Trophoblast cell (in vitro differentiated cells and primary cell): ENCODE measurements at regions not wholly inside any gene's neighbourhood (a gene's known extent, or its start where the extent isn't known, plus 50 kb on each side); places are given as distances from the start of the nearest gene placed in this dataset.

Experiments
- DNase-seq, 2 donors: peaks; one replicate each; pipeline ENCODE4 v3.0.0-alpha.2; 2016
- H2AFZ ChIP-seq: 2 replicates; pipeline ENCODE4 v1.6.1; 2013; ENCODE audit warnings: low read length, moderate library complexity, mild to moderate bottlenecking; ENCODE audit not compliant: insufficient read depth, poor library complexity
- H2AK5ac ChIP-seq: 2 replicates; pipeline ENCODE4 v1.6.1; 2013; ENCODE audit warnings: mild to moderate bottlenecking, low read length
- H2BK120ac ChIP-seq: 2 replicates; pipeline ENCODE4 v1.6.1; 2013; ENCODE audit warnings: low read length, mild to moderate bottlenecking, moderate library complexity; ENCODE audit not compliant: insufficient read depth, poor library complexity
- H2BK12ac ChIP-seq: 2 replicates; pipeline ENCODE4 v1.6.1; 2013; ENCODE audit warnings: mild to moderate bottlenecking, low read length, moderate library complexity
- H2BK5ac ChIP-seq: 2 replicates; pipeline ENCODE4 v1.6.1; 2013; ENCODE audit warnings: low read length, low read depth, moderate library complexity, mild to moderate bottlenecking; ENCODE audit not compliant: poor library complexity
- H3K14ac ChIP-seq: 2 replicates; pipeline ENCODE4 v1.6.1; 2013; ENCODE audit warnings: mild to moderate bottlenecking, low read length
- H3K18ac ChIP-seq: 2 replicates; pipeline ENCODE4 v1.6.1; 2013; ENCODE audit warnings: mild to moderate bottlenecking, low read length
- H3K23ac ChIP-seq: 2 replicates; pipeline ENCODE4 v1.6.1; 2013; ENCODE audit warnings: low read length
- H3K27ac ChIP-seq: 2 replicates; pipeline ENCODE4 v1.5.1; 2013; ENCODE audit warnings: low read depth, mild to moderate bottlenecking, inconsistent platforms, low read length, moderate library complexity
- H3K27me3 ChIP-seq: 2 replicates; pipeline ENCODE4 v1.6.1; 2013; ENCODE audit warnings: inconsistent platforms, mild to moderate bottlenecking, low read length, moderate library complexity; ENCODE audit not compliant: insufficient read depth
- H3K36me3 ChIP-seq, 2 experiments: 1 replicate in 1 of 2; 2 replicates in 1 of 2; pipeline ENCODE4 v1.6.1; 2013; ENCODE audit warnings: low read length in 2 of 2, mild to moderate bottlenecking in 2 of 2, moderate library complexity in 1 of 2; ENCODE audit not compliant: insufficient read depth in 2 of 2, control insufficient read depth in 1 of 2
- H3K4ac ChIP-seq: 2 replicates; pipeline ENCODE4 v1.6.1; 2013; ENCODE audit warnings: low read depth, mild to moderate bottlenecking, low read length, moderate library complexity
- H3K4me1 ChIP-seq, 2 experiments: 1 replicate in 1 of 2; 2 replicates in 1 of 2; pipeline ENCODE4 v1.6.1; 2013; ENCODE audit warnings: low read length in 2 of 2, mild to moderate bottlenecking in 2 of 2, moderate library complexity in 1 of 2; ENCODE audit not compliant: insufficient read depth in 2 of 2, control insufficient read depth in 1 of 2
- H3K4me2 ChIP-seq: 2 replicates; pipeline ENCODE4 v1.6.1; 2013; ENCODE audit warnings: inconsistent platforms, mild to moderate bottlenecking, low read length, moderate library complexity
- H3K4me3 ChIP-seq: 2 replicates; pipeline ENCODE4 v1.5.1; 2013; ENCODE audit warnings: mild to moderate bottlenecking, low read depth, low read length, inconsistent platforms
- H3K79me1 ChIP-seq: one replicate; pipeline ENCODE4 v1.6.1; 2013; ENCODE audit warnings: low read length
- H3K79me2 ChIP-seq: 2 replicates; pipeline ENCODE4 v1.6.1; 2013; ENCODE audit warnings: low read length, mild to moderate bottlenecking; ENCODE audit not compliant: control insufficient read depth, insufficient read depth, poor library complexity
- H3K9ac ChIP-seq: 2 replicates; pipeline ENCODE4 v1.6.1; 2013; ENCODE audit warnings: mild to moderate bottlenecking, low read length
- H3K9me3 ChIP-seq: 2 replicates; pipeline ENCODE4 v1.6.1; 2013; ENCODE audit warnings: low read depth, mild to moderate bottlenecking, control low read depth, inconsistent platforms, low read length; ENCODE audit not compliant: insufficient read depth
- H4K12ac ChIP-seq: 2 replicates; pipeline ENCODE4 v1.6.1; 2013; ENCODE audit warnings: low read depth, mild to moderate bottlenecking, low read length, moderate library complexity
- H4K8ac ChIP-seq: 2 replicates; pipeline ENCODE4 v1.6.1; 2013; ENCODE audit warnings: low read depth, mild to moderate bottlenecking, low read length, moderate library complexity
- H4K91ac ChIP-seq: one replicate; pipeline ENCODE4 v1.6.1; 2013; ENCODE audit warnings: low read depth, mild to moderate bottlenecking, low read length, moderate library complexity
- WGBS: extraction: QIAGEN DNeasy Blood & Tissue Kit; methylation state at CpG from one replicate; pipeline ENCODE4 v1.1.7; 2013; ENCODE audit warnings: missing lambda C conversion rate; ENCODE audit not compliant: insufficient read length, insufficient coverage; ENCODE audit errors: extremely low coverage; 5-methylcytosine and 5-hydroxymethylcytosine counted together

GRCh38 chr10:35885076-35885475 is 243.0 kb upstream of the FZD8 start:
- Histone ChIP-seq H2BK5ac (no peak overlapping the region), H3K23ac (no peak overlapping the region), H4K12ac (no peak overlapping the region), H2BK120ac (no peak overlapping the region), H4K8ac (no peak overlapping the region), H4K91ac (no peak overlapping the region), H3K4me2 (no peak overlapping the region), H3K27me3 (no peaks in the 10 kb centered on the region), H3K4me3 (no peak overlapping the region), H2AK5ac (no peak overlapping the region), H2BK12ac (no peak overlapping the region), H3K9ac (no peak overlapping the region), H3K79me1 (no peaks in the 10 kb centered on the region), H3K79me2 (no peaks in the 10 kb centered on the region), H3K18ac (no peak overlapping the region), H3K9me3 (no peaks in the 10 kb centered on the region), H3K4me1 (no peaks in the 10 kb centered on the region), H3K36me3 (no peaks in the 10 kb centered on the region), H3K14ac (no peak overlapping the region), H3K27ac (no peak overlapping the region), H2AFZ (no peak overlapping the region), H3K4ac (no peak overlapping the region)
- WGBS: no CpG with 5 or more reads among the region's 5 CpGs
- no peak for DNase-seq

GRCh38 chr10:35884657-35885071 is 242.6 kb upstream of the FZD8 start:
- Histone ChIP-seq H2BK12ac (no peak overlapping the region), H3K4me1 (no peaks in the 10 kb centered on the region), H2BK120ac (no peak overlapping the region), H3K4me2 (no peak overlapping the region), H3K18ac (no peak overlapping the region), H2AFZ (no peak overlapping the region), H3K9ac (no peak overlapping the region), H3K27ac (no peak overlapping the region), H3K79me2 (no peaks in the 10 kb centered on the region), H4K12ac (no peak overlapping the region), H3K14ac (no peak overlapping the region), H3K4me3 (no peak overlapping the region), H4K8ac (no peak overlapping the region), H4K91ac (no peak overlapping the region), H2BK5ac (no peak overlapping the region), H2AK5ac (no peak overlapping the region), H3K36me3 (no peaks in the 10 kb centered on the region), H3K9me3 (no peaks in the 10 kb centered on the region), H3K23ac (no peak overlapping the region), H3K27me3 (no peaks in the 10 kb centered on the region), H3K4ac (no peak overlapping the region), H3K79me1 (no peaks in the 10 kb centered on the region)
- DNase-seq: no peak
- WGBS: no CpG with 5 or more reads among the region's 9 CpGs

GRCh38 chr10:35882422-35883150 is 240.5 kb upstream of the FZD8 start:
- no peaks in the 10 kb centered on the region for H3K36me3 ChIP-seq
- H3K4me3 ChIP-seq: no peak overlapping the region
- H2BK120ac ChIP-seq: no peak overlapping the region
- H4K8ac ChIP-seq: no peak overlapping the region
- no peaks in the 10 kb centered on the region for H3K27me3 ChIP-seq
- no peaks in the 10 kb centered on the region for H3K79me1 ChIP-seq
- no CpG with 5 or more reads among the region's 9 CpGs for WGBS
- H2BK5ac ChIP-seq: no peak overlapping the region
- no peak overlapping the region for H3K23ac ChIP-seq
- no peak overlapping the region for H3K9ac ChIP-seq
- no peaks in the 10 kb centered on the region for H3K9me3 ChIP-seq
- H3K4ac ChIP-seq: no peak overlapping the region
- H2AFZ ChIP-seq: no peak overlapping the region
- no peak overlapping the region for H3K4me2 ChIP-seq
- H3K79me2 ChIP-seq: no peaks in the 10 kb centered on the region
- no peak overlapping the region for H2BK12ac ChIP-seq
- H3K18ac ChIP-seq: no peak overlapping the region
- H3K14ac ChIP-seq: no peak overlapping the region
- H3K4me1 ChIP-seq: no peaks in the 10 kb centered on the region
- no peak overlapping the region for H3K27ac ChIP-seq
- DNase-seq: no peak
- no peak overlapping the region for H2AK5ac ChIP-seq
- no peak overlapping the region for H4K91ac ChIP-seq
- no peak overlapping the region for H4K12ac ChIP-seq

GRCh38 chr10:35881320-35881719 is 239.2 kb upstream of the FZD8 start:
- Histone ChIP-seq H3K23ac (no peak overlapping the region), H3K79me2 (no peaks in the 10 kb centered on the region), H3K36me3 (no peaks in the 10 kb centered on the region), H3K9ac (no peak overlapping the region), H2BK120ac (no peak overlapping the region), H2BK5ac (no peak overlapping the region), H4K12ac (no peak overlapping the region), H2AK5ac (no peak overlapping the region), H3K27me3 (no peaks in the 10 kb centered on the region), H4K91ac (no peak overlapping the region), H3K4ac (no peak overlapping the region), H3K4me2 (no peak overlapping the region), H3K14ac (no peak overlapping the region), H3K9me3 (no peaks in the 10 kb centered on the region), H2BK12ac (no peak overlapping the region), H4K8ac (no peak overlapping the region), H3K18ac (no peak overlapping the region), H2AFZ (no peak overlapping the region), H3K79me1 (no peaks in the 10 kb centered on the region), H3K4me1 (peaks cover 0 to under 1% of the 10 kb centered on the region in 2 experiments), H3K4me3 (no peak overlapping the region), H3K27ac (no peak overlapping the region)
- WGBS: no CpG with 5 or more reads among the region's 2 CpGs
- no peak for DNase-seq
